Umbilical cord (tissue), 1 donor: ENCODE measurements at regions not wholly inside any gene's neighbourhood (a gene's known extent, or its start where the extent isn't known, plus 50 kb on each side); places are given as distances from the start of the nearest gene placed in this dataset.
A peak's percentile ranks its signal among the peaks of the same experiment; 100 is the strongest.

Experiments
- DNase-seq: peaks from one replicate; pipeline ENCODE4 v3.0.0-alpha.2; 2015; ENCODE audit warnings: low spot score

DNA sequence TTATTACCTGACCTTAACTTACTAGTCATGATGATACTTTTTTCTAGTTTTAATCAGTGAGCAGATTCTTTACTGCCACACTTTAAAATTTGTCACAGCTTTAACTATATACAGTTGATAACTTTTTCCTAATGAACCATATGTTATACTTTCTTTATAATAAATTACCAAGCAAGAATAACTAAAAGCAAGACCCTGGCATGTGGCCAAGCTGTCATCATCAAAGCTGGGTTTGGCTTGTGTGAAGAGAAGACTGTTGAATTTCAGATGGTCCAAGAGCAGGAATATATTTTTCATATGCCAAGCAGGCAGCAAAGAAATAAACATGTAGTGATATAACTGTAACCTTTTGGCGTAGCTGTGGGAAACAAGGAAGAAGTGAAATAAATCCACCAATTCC is 93.5 kb downstream of the PUS7L start:
- no peak for DNase-seq

DNA sequence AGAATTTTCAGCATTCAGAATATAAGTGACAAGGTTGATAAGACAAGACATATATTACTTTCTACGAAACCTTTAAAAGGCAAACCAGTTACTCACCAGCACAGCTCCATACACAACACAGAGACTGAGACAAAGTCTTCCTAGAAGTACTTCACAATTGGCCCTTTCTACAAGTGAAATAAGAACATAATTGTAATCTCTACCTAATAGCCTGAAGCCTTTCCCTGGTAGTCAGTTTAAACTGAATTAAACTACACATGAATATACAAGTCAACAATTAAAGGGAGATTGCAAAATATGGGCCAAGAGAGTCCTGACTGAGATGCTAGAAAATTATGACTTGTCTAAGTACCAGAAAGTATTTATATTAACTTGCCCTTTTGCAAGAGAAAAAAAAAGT is 95.9 kb downstream of the PUS7L start:
- no peak for DNase-seq

DNA sequence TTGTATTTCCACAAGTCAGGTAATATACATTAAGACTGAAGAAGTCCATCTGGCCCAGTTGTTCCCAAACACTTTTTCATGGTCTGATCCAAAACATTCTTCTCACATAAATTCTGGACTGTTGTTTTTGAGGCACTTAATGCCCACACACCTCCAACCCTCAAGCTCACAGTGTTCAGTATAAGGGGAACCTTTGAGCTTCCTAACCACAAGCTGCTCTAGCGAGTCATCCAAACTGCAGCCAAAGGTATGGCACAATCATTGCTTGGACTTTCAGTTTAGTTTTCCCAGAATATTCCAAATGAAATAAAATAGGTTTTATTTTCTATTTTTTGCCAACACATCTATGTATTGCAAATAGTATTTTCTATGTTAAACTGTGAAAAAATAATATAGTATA is 103.0 kb downstream of the PUS7L start:
- DNase-seq = no peak

DNA sequence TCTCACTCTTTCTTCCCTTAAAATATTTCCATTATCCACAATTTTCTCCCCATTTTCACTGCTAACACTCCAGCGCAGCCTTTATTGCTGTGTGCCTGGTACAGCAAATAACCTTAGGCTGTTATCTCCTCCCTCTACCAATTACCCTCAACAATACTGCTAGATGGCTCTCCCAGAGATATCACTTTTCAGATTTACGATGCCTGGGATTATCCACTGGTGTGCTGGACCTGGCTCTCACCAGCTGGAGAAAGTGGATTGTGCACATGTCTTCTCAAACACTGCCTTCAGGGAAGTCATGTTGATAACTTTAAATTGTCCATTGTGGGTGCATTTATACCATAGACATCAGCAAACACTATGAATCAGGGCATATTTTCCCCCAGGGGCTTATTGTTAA is 101.9 kb upstream of the ADAMTS20 start:
- no peak for DNase-seq

DNA sequence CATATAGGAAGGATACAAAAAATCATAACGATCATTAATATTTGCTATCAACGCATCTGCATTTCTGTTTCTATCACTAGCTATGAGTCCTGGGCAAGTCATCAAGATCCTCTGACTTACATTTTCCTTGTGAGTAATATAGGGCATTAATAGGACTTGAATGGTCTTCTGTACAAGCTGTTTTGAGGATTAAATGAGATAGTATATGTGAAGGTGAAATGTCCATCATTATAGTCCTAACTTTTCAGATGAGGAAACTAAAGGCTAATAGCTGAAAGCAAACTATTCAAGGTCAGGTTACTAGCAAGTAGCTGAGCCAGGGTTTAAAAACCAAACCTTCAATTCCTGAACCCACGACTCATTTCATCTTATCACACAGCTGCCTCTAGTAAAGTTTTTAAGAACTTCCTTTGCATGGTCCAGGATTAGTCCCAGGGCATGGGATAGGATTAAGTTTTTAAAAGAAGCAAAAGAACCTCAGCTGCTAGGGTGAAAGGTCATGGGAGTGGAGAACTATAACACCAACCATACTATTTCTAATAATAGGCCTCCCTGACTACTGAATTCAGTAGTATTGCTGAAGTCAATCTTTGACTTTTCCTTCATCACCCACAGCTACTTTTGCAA is 101.4 kb upstream of the ADAMTS20 start:
- DNase-seq = no peak

DNA sequence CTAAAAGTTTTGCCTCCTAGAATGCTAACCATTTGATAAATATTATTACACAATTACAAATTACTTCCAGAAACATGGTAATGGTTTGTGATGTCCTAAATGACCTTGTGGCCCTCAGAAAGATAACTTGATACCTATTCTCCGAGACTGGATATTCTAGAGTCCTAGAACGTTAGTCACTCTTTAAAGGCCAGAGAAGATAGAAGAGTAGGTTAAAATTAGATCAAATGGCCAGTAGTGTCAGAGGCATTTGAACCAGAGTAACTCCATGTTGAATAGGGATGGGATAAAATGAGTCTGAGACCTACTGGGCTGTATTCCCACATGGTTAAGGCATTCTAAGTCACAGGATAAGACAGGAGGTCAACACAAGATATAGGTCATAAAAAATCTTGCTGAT is 96.6 kb upstream of the ADAMTS20 start:
- no peak for DNase-seq

DNA sequence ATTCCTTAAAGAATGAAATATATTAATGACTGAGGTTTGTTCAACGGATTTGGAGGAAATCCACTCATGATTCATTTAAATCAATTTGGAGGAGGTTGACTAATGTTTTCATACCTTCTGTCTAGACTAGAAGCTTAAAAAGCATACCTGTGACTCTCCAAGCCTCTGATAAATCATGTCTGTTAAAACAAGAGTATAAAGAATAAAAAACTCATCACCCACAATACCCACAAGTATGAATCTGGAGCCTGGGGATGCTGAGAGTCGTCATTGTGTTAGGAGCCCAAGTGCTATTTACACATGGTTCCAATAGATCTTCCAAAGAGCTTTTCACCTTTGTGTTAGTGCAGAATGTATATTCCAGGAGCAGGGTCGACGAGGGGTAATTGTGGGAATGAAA is 86.8 kb upstream of the ADAMTS20 start:
- DNase-seq = no peak

DNA sequence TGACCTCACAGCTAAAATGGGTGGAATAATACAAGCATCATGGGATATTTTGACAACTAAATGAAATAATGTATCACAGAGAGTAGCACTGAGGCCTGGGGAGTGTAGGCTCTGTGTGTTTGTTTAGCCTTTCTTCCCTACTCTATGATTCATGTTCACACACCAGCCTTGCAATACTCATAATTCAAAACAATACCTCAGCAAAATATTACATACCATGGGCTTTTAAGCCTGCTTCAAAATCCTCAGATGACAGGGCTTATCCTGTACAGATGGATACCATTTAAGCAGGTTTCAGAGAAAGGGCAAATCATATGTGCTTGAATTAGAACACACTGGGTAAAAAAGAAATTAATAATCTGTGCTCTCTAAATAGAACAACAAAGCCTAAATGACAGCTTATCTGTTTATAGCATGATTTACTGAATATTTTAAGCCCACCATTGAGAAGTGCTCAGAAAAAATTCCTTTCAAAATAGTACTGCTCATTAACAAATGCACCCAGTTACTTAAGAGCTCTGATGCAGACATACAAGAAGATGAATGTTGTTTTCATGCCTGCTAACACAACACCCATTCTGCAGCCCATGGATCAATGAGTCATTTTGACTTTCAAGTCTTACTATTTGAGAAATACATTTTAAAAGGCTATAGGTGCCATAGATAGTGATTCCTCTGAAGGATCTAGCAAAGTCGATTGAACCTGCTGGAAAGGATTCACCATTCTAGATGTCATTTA is 84.9 kb upstream of the ADAMTS20 start:
- peak; percentile 62 for DNase-seq

DNA sequence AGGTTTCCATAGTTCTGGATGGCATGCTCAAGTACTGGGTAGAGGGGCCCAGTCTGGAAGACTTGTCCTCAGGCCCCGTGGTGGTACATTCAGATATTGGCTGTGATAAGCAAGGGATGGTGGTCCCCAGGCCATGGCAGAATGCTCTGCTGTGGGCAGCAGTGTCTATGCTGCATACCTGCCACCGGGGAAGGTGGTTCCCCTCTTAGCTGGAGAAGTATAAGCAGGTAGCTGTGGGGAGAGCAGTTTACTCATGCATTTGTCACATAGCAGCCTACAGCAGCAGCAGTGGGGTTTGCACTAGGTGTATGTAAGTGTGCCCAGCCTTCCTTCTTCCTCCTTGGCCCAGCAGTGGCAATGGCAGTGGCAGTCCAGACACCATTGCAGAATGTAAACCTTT is 69.3 kb upstream of the ADAMTS20 start:
- DNase-seq = no peak

DNA sequence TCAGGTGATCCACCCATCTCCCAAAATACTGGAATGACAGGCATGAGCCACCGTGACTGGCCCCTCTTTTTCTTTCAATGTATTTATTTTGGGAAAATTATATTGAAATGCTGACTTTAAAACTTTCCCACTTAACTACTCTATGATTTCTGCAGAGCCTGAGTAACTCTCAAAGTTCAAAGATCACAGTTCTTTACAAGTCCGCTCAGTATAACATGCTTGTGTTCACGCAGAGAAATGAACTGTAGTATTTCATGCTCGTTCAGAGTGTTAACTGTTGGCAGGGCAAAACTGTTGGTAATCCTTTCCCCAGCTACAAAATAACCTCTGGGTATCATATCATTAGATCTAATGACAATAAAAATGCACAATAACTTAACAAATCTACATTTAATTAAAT is 50.7 kb upstream of the ADAMTS20 start:
- no peak for DNase-seq
